Fibroblast of the aortic adventitia (primary cell): ENCODE measurements at regions not wholly inside any gene's neighbourhood (a gene's known extent, or its start where the extent isn't known, plus 50 kb on each side); places are given as distances from the start of the nearest gene placed in this dataset.
"Not testable (repeated sequence)": the region's sequence is repeated elsewhere in the genome, so short reads cannot be mapped to it uniquely, and the experiment has no call there.

Experiments used
- DNase-seq: peaks from one replicate; pipeline ENCODE4 v3.0.0-alpha.2; 2010; ENCODE audit warnings: low read depth
- H3K4me3 ChIP-seq: 2 replicates; pipeline ENCODE4 v1.5.1; 2011; ENCODE audit warnings: low read depth, mild to moderate bottlenecking, control low read depth, low read length, moderate library complexity
- TF ChIP-seq, protein P1 (sequence below): IDR thresholded peaks from 2 replicates; pipeline ENCODE4 v1.5.1; 2011; ENCODE audit warnings: mild to moderate bottlenecking, low read length, control low read depth, inconsistent platforms; ENCODE audit not compliant: insufficient read depth

- TF ChIP-seq, protein P1, sequence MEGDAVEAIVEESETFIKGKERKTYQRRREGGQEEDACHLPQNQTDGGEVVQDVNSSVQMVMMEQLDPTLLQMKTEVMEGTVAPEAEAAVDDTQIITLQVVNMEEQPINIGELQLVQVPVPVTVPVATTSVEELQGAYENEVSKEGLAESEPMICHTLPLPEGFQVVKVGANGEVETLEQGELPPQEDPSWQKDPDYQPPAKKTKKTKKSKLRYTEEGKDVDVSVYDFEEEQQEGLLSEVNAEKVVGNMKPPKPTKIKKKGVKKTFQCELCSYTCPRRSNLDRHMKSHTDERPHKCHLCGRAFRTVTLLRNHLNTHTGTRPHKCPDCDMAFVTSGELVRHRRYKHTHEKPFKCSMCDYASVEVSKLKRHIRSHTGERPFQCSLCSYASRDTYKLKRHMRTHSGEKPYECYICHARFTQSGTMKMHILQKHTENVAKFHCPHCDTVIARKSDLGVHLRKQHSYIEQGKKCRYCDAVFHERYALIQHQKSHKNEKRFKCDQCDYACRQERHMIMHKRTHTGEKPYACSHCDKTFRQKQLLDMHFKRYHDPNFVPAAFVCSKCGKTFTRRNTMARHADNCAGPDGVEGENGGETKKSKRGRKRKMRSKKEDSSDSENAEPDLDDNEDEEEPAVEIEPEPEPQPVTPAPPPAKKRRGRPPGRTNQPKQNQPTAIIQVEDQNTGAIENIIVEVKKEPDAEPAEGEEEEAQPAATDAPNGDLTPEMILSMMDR, result no peak
Observed at GRCh38 chr5:77864997-77865396, 88.9 kb upstream of the TBCA start.

GRCh38 chr5:77863181-77863580 lies 87.0 kb upstream of the TBCA start:
- no peak overlapping the region for H3K4me3 ChIP-seq
- DNase-seq, result no peak
- TF ChIP-seq, protein P1, result no peak

More at GRCh38 chr5:77864997-77865396, 88.9 kb upstream of the TBCA start:
- no peak for DNase-seq
- H3K4me3 ChIP-seq, result no peak overlapping the region

- H3K4me3 ChIP-seq, result no peak overlapping the region
- DNase-seq, result no peak
- TF ChIP-seq, protein P1, result no peak
Observed at GRCh38 chr5:77861576-77861975, 85.4 kb upstream of the TBCA start.

DNA sequence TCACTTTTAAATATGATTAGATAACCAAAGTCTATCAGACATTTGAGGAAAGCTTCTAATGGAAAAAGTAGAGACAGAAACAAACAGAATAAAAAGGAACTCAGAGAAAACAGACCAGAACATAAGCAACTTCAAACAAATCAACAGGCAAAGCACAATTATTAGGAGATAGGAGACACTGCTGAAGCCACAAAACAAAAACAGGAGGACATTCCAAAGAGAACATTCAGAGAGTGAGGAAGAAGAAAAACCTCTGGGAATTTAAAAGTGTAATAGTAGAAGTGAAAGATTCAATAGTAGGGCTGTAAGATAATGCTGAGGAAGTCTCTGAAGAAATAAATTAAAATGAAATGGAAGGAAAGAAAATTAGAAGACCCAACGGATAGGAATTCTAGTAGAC lies 83.2 kb upstream of the TBCA start:
- TF ChIP-seq, protein P1, result no peak
- H3K4me3 ChIP-seq, result no peak overlapping the region
- no peak for DNase-seq

- H3K4me3 ChIP-seq, DNase-seq: not testable (repeated sequence)
Observed at GRCh38 chr5:77858678-77859077, 82.5 kb upstream of the TBCA start.

DNA sequence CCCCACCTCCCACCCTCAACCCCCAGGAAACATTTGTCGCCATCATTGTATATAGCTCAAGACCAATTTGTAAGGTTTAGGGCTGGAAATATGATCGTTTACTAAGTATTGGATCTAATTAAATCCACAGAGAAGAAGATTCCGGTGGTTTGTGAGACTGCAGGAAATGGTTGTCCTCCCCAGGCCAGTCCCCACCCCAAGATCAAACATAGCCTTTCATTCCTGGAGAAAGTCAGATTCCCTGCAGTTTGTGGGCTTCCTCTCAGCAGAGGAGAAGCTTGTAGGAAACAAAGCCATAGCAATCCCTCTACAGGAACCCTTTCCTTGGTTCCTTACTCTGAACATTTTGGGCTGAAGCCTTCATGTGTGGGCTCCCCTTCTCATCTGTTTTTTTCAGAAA lies 79.2 kb upstream of the TBCA start:
- TF ChIP-seq, protein P1, result no peak
- no peak for DNase-seq
- H3K4me3 ChIP-seq, result no peak overlapping the region

DNA sequence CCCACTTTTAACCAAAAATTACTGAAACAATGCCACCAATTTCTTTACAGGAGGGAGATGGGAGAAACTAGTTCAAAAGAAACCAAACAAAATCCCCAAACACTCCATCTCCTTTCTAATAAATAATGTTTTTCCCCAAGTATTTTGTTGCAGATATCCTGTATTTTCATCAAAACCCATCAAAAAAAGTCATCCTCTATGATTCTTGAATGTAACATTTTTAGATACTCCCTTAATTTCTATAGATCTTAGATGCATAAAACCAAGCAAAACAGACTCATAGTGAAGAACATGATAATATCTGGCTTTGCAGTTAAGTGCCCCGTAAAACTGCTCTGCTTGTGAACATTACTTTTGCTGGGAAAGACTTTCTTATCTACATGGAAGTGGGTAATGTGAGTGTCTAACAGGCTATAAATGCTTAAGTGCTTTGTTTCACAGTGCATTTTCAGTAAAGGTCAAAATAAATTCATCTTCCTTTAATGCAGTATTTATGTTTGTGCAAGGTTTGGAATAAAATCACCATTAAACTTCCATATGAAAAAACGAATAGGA lies 77.3 kb upstream of the TBCA start:
- H3K4me3 ChIP-seq, result no peak overlapping the region
- TF ChIP-seq, protein P1, result no peak
- DNase-seq, result no peak
